ENCODE measurements at regions not wholly inside any gene's neighbourhood (a gene's known extent, or its start where the extent isn't known, plus 50 kb on each side); places are given as distances from the start of the nearest gene placed in this dataset.

- intact Hi-C loops (cut with micrococcal nuclease): no loop called here
- POLR2A ChIA-PET: no interaction called here
- no peaks in the 10 kb centered on the region for H3K36me3 Mint-ChIP-seq (ENCODE audit: insufficient read depth, unreplicated experiment)
- BruUV-seq (replicated peaks): no TSS peak
- CTCF ChIA-PET: no interaction called here
- H3K27me3 Mint-ChIP-seq (ENCODE audit: insufficient read depth, unreplicated experiment): no peaks in the 10 kb centered on the region
- no peak for DNase-seq (ENCODE audit: unreplicated experiment)
- H3K4me3 Mint-ChIP-seq (ENCODE audit: unreplicated experiment): no peak overlapping the region
- no peaks in the 10 kb centered on the region for H3K9me3 Mint-ChIP-seq (ENCODE audit: unreplicated experiment)
- TF ChIP-seq CTCF (IDR thresholded peaks at IDR 0.05; ENCODE audit: unreplicated experiment): no peak
- peak overlapping the region; percentile 49 for H3K27ac Mint-ChIP-seq (ENCODE audit: low read depth, unreplicated experiment)
- H3K4me1 Mint-ChIP-seq (ENCODE audit: insufficient read depth, unreplicated experiment): no peaks in the 10 kb centered on the region
These were observed 417.0 kb downstream of the SLC4A3 start for GRCh38 chr2:220044383-220044782.

- CTCF ChIA-PET: no interaction called here
- Mint-ChIP-seq H3K27me3 (ENCODE audit: insufficient read depth, unreplicated experiment) (no peaks in the 10 kb centered on the region), H3K4me1 (ENCODE audit: insufficient read depth, unreplicated experiment) (no peaks in the 10 kb centered on the region), H3K36me3 (ENCODE audit: insufficient read depth, unreplicated experiment) (no peaks in the 10 kb centered on the region), H3K4me3 (ENCODE audit: unreplicated experiment) (no peak overlapping the region), H3K27ac (ENCODE audit: low read depth, unreplicated experiment) (no peak overlapping the region), H3K9me3 (ENCODE audit: unreplicated experiment) (no peaks in the 10 kb centered on the region)
- DNase-seq (ENCODE audit: unreplicated experiment): no peak
- no peak for TF ChIP-seq CTCF (IDR thresholded peaks at IDR 0.05; ENCODE audit: unreplicated experiment)
- BruUV-seq (replicated peaks): no TSS peak
- intact Hi-C loops (cut with micrococcal nuclease): no loop called here
- POLR2A ChIA-PET: no interaction called here
These were observed 419.1 kb downstream of the SLC4A3 start for GRCh38 chr2:220046507-220046906.

GRCh38 chr2:220051716-220052115, 424.3 kb downstream of the SLC4A3 start:
- POLR2A ChIA-PET: no interaction called here
- no peak for DNase-seq (ENCODE audit: unreplicated experiment)
- no peak for TF ChIP-seq CTCF (IDR thresholded peaks at IDR 0.05; ENCODE audit: unreplicated experiment)
- Mint-ChIP-seq H3K4me3 (ENCODE audit: unreplicated experiment) (no peak overlapping the region), H3K36me3 (ENCODE audit: insufficient read depth, unreplicated experiment) (no peaks in the 10 kb centered on the region), H3K9me3 (ENCODE audit: unreplicated experiment) (peaks cover 6% of the 10 kb centered on the region), H3K27ac (ENCODE audit: low read depth, unreplicated experiment) (no peak overlapping the region), H3K27me3 (ENCODE audit: insufficient read depth, unreplicated experiment) (no peaks in the 10 kb centered on the region), H3K4me1 (ENCODE audit: insufficient read depth, unreplicated experiment) (no peaks in the 10 kb centered on the region)
- intact Hi-C loops (cut with micrococcal nuclease): no loop called here
- BruUV-seq (replicated peaks): no TSS peak
- CTCF ChIA-PET: no interaction called here

- Mint-ChIP-seq H3K36me3 (ENCODE audit: insufficient read depth, unreplicated experiment) (no peaks in the 10 kb centered on the region), H3K27me3 (ENCODE audit: insufficient read depth, unreplicated experiment) (no peaks in the 10 kb centered on the region), H3K9me3 (ENCODE audit: unreplicated experiment) (peaks cover 6% of the 10 kb centered on the region), H3K27ac (ENCODE audit: low read depth, unreplicated experiment) (no peak overlapping the region), H3K4me3 (ENCODE audit: unreplicated experiment) (no peak overlapping the region), H3K4me1 (ENCODE audit: insufficient read depth, unreplicated experiment) (no peaks in the 10 kb centered on the region)
- CTCF ChIA-PET: interaction anchor here (0.6 to 1.6 kb wide), 11 partner anchors 13 to 1520 kb away, joined by 3 to 6 read pairs (median 3); no protein-coding TSS in a partner anchor
- no TSS peak for BruUV-seq (replicated peaks)
- peak; percentile 22 for TF ChIP-seq CTCF (IDR thresholded peaks at IDR 0.05; ENCODE audit: unreplicated experiment)
- intact Hi-C loops (cut with micrococcal nuclease): no loop called here
- DNase-seq (ENCODE audit: unreplicated experiment): peak; percentile 56
- POLR2A ChIA-PET: interaction anchor here (0.6 to 1.1 kb wide), 2 partner anchors 10 to 1201 kb away, joined by 3 read pairs; no protein-coding TSS in a partner anchor
These were observed 426.5 kb downstream of the SLC4A3 start for GRCh38 chr2:220053919-220054318.
